ENCODE measurements at regions not wholly inside any gene's neighbourhood (a gene's known extent, or its start where the extent isn't known, plus 50 kb on each side); places are given as distances from the start of the nearest gene placed in this dataset.

GRCh38 chr3:178097576-178097975, 438.7 kb upstream of the KCNMB2 start:
- Histone ChIP-seq H3K4me1 (no peaks in the 10 kb centered on the region), H3K27ac (peak overlapping the region in 1 of 4 donors; percentile 30), H3K27me3 (no peaks in the 10 kb centered on the region), H3K4me3 (no peak overlapping the region), H3K36me3 (no peaks in the 10 kb centered on the region), H3K9me3 (peaks cover 0 to 8% (median 0%) of the 10 kb centered on the region in 3 donors)
- WGBS, 2 donors: 64% methylated on average over 1 of the region's 1 CpG
- intact Hi-C loops (cut with DNase I): no loop called here
- no peak for DNase-seq
- TF ChIP-seq POLR2A (IDR thresholded peaks at IDR 0.05) (no peak), CTCF (IDR thresholded peaks at IDR 0.05) (no peak)

GRCh38 chr3:178099274-178099673, 437.0 kb upstream of the KCNMB2 start:
- peaks cover 0 to 8% (median 0%) of the 10 kb centered on the region in 3 donors for H3K9me3 ChIP-seq
- TF ChIP-seq POLR2A (IDR thresholded peaks at IDR 0.05): no peak
- no peak for TF ChIP-seq CTCF (IDR thresholded peaks at IDR 0.05)
- no peak overlapping the region for H3K4me3 ChIP-seq
- 84 to 89% methylated on average over 4 of the region's 4 CpGs for WGBS, 2 donors
- H3K27ac ChIP-seq: no peak overlapping the region
- no peak for DNase-seq
- no peaks in the 10 kb centered on the region for H3K27me3 ChIP-seq
- no peaks in the 10 kb centered on the region for H3K4me1 ChIP-seq
- no peaks in the 10 kb centered on the region for H3K36me3 ChIP-seq
- intact Hi-C loops (cut with DNase I): no loop called here

GRCh38 chr3:178099862-178100261, 436.4 kb upstream of the KCNMB2 start:
- Histone ChIP-seq H3K9me3 (peaks cover 0 to 3% (median 0%) of the 10 kb centered on the region in 3 donors), H3K36me3 (no peaks in the 10 kb centered on the region), H3K4me3 (no peak overlapping the region), H3K4me1 (no peaks in the 10 kb centered on the region), H3K27ac (no peak overlapping the region), H3K27me3 (no peaks in the 10 kb centered on the region)
- TF ChIP-seq POLR2A (IDR thresholded peaks at IDR 0.05): no peak
- TF ChIP-seq CTCF (IDR thresholded peaks at IDR 0.05): no peak
- intact Hi-C loops (cut with DNase I): no loop called here
- no peak for DNase-seq
- 76 to 77% methylated on average over 2 of the region's 2 CpGs for WGBS, 2 donors

- Histone ChIP-seq H3K4me3 (no peak overlapping the region), H3K4me1 (no peaks in the 10 kb centered on the region), H3K27me3 (no peaks in the 10 kb centered on the region), H3K27ac (no peak overlapping the region), H3K9me3 (peaks cover 0 to 3% (median 0%) of the 10 kb centered on the region in 3 donors), H3K36me3 (no peaks in the 10 kb centered on the region)
- intact Hi-C loops (cut with DNase I): no loop called here
- DNase-seq: no peak
- TF ChIP-seq CTCF (IDR thresholded peaks at IDR 0.05): no peak
- no peak for TF ChIP-seq POLR2A (IDR thresholded peaks at IDR 0.05)
Measured at GRCh38 chr3:178100908-178101307, 435.3 kb upstream of the KCNMB2 start.

- H3K9me3 ChIP-seq: peaks cover 0 to 3% (median 0%) of the 10 kb centered on the region in 3 donors
- no peaks in the 10 kb centered on the region for H3K36me3 ChIP-seq
- TF ChIP-seq POLR2A (IDR thresholded peaks at IDR 0.05) (no peak), CTCF (IDR thresholded peaks at IDR 0.05) (no peak)
- 87 to 100% methylated on average over 1 to 2 of the region's 2 CpGs for WGBS, 2 donors
- no peak overlapping the region for H3K4me3 ChIP-seq
- no peaks in the 10 kb centered on the region for H3K27me3 ChIP-seq
- no peaks in the 10 kb centered on the region for H3K4me1 ChIP-seq
- H3K27ac ChIP-seq: no peak overlapping the region
- no peak for DNase-seq
- intact Hi-C loops (cut with DNase I): no loop called here
Measured at GRCh38 chr3:178103140-178103539, 433.1 kb upstream of the KCNMB2 start.
